ENCODE measurements at regions not wholly inside any gene's neighbourhood (a gene's known extent, or its start where the extent isn't known, plus 50 kb on each side); places are given as distances from the start of the nearest gene placed in this dataset.

DNA sequence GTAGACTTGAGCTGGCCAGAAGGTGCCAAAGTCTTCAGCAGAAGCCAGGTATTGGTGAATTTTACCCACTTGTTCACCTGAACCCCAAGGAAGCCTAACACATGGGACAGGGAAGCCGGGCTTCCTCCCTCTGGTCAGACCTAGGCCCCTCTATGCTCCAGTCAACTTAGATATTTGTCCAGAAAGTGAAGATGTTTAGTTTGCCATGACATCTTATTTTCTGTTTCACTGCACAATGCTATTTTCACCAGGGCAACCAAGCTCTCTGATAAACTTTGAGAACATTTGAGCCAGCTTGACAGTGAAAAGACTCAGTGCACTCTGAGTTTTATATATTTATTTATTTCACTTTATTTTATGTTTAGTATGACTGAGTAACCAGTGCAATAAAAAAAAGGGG, 71.0 kb downstream of the SOX14 start:
- TF ChIP-seq, protein P1, sequence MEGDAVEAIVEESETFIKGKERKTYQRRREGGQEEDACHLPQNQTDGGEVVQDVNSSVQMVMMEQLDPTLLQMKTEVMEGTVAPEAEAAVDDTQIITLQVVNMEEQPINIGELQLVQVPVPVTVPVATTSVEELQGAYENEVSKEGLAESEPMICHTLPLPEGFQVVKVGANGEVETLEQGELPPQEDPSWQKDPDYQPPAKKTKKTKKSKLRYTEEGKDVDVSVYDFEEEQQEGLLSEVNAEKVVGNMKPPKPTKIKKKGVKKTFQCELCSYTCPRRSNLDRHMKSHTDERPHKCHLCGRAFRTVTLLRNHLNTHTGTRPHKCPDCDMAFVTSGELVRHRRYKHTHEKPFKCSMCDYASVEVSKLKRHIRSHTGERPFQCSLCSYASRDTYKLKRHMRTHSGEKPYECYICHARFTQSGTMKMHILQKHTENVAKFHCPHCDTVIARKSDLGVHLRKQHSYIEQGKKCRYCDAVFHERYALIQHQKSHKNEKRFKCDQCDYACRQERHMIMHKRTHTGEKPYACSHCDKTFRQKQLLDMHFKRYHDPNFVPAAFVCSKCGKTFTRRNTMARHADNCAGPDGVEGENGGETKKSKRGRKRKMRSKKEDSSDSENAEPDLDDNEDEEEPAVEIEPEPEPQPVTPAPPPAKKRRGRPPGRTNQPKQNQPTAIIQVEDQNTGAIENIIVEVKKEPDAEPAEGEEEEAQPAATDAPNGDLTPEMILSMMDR (IDR thresholded peaks at IDR 0.05; ENCODE audit: poor library complexity, severe bottlenecking) = no peak
- TF ChIP-seq TAF1 (IDR thresholded peaks at IDR 0.05; ENCODE audit: low read depth) (no peak), EP300 (conservative IDR thresholded peaks at IDR 0.05; ENCODE audit: poor library complexity, severe bottlenecking) (no peak)

Data from neural cell (in vitro differentiated cells).